GM12891 (cell line): ENCODE measurements at regions not wholly inside any gene's neighbourhood (a gene's known extent, or its start where the extent isn't known, plus 50 kb on each side); places are given as distances from the start of the nearest gene placed in this dataset.

Experiments used
- DNase-seq: peaks from one replicate; pipeline ENCODE4 v3.0.0; 2011; ENCODE audit warnings: low spot score; ENCODE audit not compliant: insufficient read length
- FAIRE-seq: peaks from 2 replicates; lab custom pipeline; 2011; peaks lifted over from hg19 to GRCh38; lab: Jason Lieb, UNC
- PAX5 ChIP-seq: IDR thresholded peaks from 2 replicates; pipeline ENCODE4 v1.6.1; 2011; ENCODE audit warnings: low read length, moderate library complexity, mild to moderate bottlenecking; ENCODE audit not compliant: insufficient read depth, severe bottlenecking
- POLR2A ChIP-seq: IDR thresholded peaks from 2 replicates; pipeline ENCODE4 v1.6.1; 2011; ENCODE audit warnings: low read depth, low read length, control low read depth
- POLR2AphosphoS5 ChIP-seq: IDR thresholded peaks from 2 replicates; pipeline ENCODE4 v1.6.1; 2011; ENCODE audit warnings: low read depth, low read length, control low read depth
- POU2F2 ChIP-seq: IDR thresholded peaks from 2 replicates; pipeline ENCODE4 v1.6.1; 2011; ENCODE audit warnings: low read depth, mild to moderate bottlenecking, control low read depth, low read length, moderate library complexity
- SPI1 ChIP-seq: IDR thresholded peaks from 2 replicates; pipeline ENCODE4 v1.6.1; 2011; ENCODE audit warnings: low read depth, low read length, control low read depth
- TAF1 ChIP-seq: IDR thresholded peaks from 2 replicates; pipeline ENCODE4 v1.6.1; 2011; ENCODE audit warnings: low read depth, low read length, control low read depth

DNA sequence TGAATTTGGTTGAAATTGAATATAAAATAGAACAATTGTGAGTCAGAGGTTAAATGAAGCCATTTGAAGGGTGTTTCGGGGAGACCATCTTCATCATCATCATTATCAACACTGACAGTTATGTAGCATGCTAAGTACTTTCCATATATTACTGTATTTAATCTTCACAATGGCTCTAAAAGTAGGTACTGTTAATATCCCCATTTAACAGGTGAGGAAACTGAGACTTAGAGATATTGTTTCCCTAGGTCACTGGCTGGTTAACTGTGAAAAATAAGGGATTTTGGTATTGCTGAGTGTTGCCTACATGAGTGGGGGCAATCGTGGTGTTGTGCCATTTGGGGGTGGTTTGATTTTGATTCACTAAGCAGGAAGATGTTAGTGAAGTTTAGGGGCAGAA, 100.3 kb downstream of the TBX19 start:
- TF ChIP-seq SPI1 (no peak), POLR2A (no peak), POU2F2 (no peak), PAX5 (no peak), POLR2AphosphoS5 (no peak), TAF1 (no peak)
- FAIRE-seq (no peak), DNase-seq (no peak)

DNA sequence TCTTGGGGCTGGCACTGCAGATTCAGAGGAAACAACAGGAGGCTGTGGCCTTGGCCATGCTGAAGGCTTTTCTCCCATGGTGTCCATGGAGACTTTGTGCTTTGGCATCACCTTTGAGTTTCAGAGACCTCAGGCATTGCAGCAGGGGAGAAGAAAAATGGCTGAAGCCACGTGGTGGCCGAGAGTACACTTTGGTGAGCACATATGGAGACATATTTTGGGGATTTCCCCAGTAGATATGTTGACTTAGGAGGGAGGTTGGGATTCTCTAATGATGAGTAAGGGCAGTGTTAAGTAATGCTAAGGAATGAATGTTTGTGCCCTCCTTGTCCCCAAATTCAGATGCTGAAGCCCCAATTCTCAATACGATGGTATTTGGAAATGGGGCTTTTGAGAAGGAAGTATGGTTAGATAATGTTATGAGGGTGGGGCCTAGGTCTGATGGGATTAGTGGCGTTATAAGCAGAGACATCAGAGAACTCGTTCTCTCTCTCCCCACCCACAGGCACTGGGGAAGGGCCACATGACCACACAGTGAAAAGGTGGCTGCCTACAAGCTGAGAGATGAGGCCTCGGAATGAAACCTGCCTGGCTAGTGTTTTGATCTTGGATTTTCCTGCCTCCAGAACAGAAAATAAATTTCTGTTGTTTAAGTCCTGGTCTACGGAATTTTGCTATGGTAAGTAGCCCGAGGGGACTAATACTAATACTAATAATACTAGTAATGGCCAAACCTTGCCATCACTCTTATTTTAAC, 98.6 kb downstream of the TBX19 start:
- DNase-seq (no peak), FAIRE-seq (no peak)

GRCh38 chr1:168375566-168376300, 95.1 kb downstream of the TBX19 start:
- no peak for FAIRE-seq
- TF ChIP-seq PAX5, result no peak
- TF ChIP-seq POLR2AphosphoS5, result no peak
- no peak for TF ChIP-seq TAF1
- TF ChIP-seq POLR2A, result no peak
- no peak for TF ChIP-seq POU2F2
- no peak for TF ChIP-seq SPI1

More for the DNA sequence above, 98.6 kb downstream of the TBX19 start:
- no peak for TF ChIP-seq POLR2A
- TF ChIP-seq POU2F2, result no peak

GRCh38 chr1:168374566-168374965, 93.9 kb downstream of the TBX19 start:
- no peak for DNase-seq
- FAIRE-seq, result no peak
- TF ChIP-seq POU2F2, result no peak
- TF ChIP-seq SPI1, result no peak
- no peak for TF ChIP-seq PAX5
- no peak for TF ChIP-seq POLR2A

More at GRCh38 chr1:168375566-168376300, 95.1 kb downstream of the TBX19 start:
- no peak for DNase-seq

- no peak for FAIRE-seq
- TF ChIP-seq SPI1 (no peak), PAX5 (no peak), POU2F2 (no peak), POLR2AphosphoS5 (no peak), TAF1 (no peak), POLR2A (no peak)
- no peak for DNase-seq
Observed at GRCh38 chr1:168373869-168374268, 93.2 kb downstream of the TBX19 start.

DNA sequence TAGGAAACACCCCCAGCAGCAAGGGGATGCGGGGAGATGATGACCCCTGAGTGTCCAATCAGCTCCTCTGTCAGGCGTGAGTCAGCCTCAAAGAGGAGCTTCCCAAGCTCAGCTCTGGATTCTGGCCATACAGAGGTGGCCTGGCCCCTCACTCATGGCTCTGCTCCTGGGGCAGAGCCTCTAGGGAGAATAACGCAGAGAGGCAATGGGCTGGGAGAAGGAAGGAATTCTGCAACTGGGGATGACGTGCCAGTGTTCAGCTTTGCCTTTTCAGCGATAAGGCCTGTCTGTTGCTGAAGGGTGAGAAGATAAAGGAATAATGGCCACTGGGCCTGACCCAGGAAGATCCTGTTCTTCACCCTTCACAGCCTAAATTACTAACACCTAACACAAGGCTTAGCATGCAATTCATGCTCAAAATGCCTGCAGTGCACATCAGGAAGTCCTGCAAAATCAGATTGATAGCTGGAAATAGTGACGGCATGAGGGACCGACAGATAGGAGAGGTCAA, 92.2 kb downstream of the TBX19 start:
- DNase-seq (no peak), FAIRE-seq (no peak)
- TF ChIP-seq POU2F2 (no peak), POLR2AphosphoS5 (no peak)

- FAIRE-seq (no peak), DNase-seq (no peak)
- TF ChIP-seq PAX5 (no peak), POLR2AphosphoS5 (no peak), TAF1 (no peak), POU2F2 (no peak), SPI1 (no peak), POLR2A (no peak)
Observed at GRCh38 chr1:168372307-168372706, 91.6 kb downstream of the TBX19 start.

DNA sequence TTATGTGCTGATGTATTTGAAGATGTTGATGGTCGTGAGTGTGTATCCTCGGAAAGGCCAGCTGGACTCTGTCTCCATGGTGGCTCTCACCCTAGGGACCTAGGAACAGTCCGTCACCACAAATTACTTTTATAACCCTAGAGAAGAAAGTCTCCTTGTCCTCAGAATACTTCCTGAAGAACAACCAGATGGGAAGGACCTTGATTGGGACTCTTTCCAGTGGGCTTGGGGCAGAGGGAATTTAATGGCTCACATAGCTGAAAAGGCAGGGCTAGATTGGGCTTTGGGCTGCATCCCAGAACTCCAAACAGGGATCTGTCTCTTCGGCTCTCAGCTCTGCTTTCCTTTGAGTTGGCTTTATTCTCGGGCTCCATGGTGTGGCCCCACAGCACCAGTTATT, 90.8 kb downstream of the TBX19 start:
- FAIRE-seq (no peak), DNase-seq (no peak)
- no peak for TF ChIP-seq POU2F2
- no peak for TF ChIP-seq SPI1
- no peak for TF ChIP-seq TAF1
- no peak for TF ChIP-seq POLR2AphosphoS5
- TF ChIP-seq POLR2A, result no peak
- no peak for TF ChIP-seq PAX5

DNA sequence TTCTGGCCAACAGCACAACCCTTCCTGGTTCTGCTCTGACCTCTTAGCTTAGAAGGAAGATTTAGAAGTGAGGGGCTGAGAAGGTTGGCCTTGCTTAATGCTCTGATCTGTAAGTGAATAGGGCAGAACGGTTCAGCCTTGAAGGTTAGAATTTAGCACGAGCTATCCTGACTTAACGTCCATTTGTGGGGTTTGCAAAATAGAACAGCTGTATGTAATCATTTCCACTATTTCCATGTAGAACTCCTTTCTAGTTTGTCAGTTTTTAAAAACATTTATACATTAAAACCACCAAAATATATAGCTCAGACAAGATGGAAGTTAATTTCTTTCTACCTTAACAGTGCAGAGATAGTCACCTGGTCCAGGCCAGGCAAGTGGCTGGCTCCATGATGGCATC, 89.9 kb downstream of the TBX19 start:
- no peak for DNase-seq
- TF ChIP-seq PAX5, result no peak
- TF ChIP-seq POLR2A, result no peak
- TF ChIP-seq POLR2AphosphoS5, result no peak
- FAIRE-seq, result no peak

- TF ChIP-seq SPI1 (no peak), POU2F2 (no peak), PAX5 (no peak), TAF1 (no peak), POLR2AphosphoS5 (no peak), POLR2A (no peak)
- no peak for FAIRE-seq
- DNase-seq, result no peak
Observed at GRCh38 chr1:168369655-168370054, 89.0 kb downstream of the TBX19 start.
